ENCODE measurements at regions not wholly inside any gene's neighbourhood (a gene's known extent, or its start where the extent isn't known, plus 50 kb on each side); places are given as distances from the start of the nearest gene placed in this dataset.

GRCh38 chr4:177673985-177674489, 231.8 kb upstream of the AGA start:
- no peak for DNase-seq (ENCODE audit: low spot score)
- intact Hi-C loops (cut with DNase I), result no loop called here

DNA sequence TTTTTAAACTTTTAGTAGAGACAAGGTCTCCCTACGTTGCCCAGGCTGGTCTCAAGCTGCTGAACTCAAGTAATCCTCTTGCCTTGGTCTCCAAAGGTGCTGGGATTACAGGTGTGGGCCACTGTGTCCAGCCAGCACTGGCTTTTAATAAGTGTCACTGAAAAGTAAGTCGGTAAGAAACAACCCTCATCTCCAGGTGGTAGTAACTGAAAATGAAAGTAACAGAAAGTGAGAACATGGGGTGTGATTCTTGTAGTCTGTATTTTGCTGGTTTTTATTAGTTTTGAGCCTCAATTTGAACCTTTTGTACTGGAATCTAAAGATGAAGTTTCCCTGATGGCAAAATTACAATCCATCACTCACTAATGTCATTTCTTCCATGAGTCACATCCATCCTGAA, 238.1 kb upstream of the AGA start:
- intact Hi-C loops (cut with DNase I), result loop anchor here in 1 of 2 donors (10.0 kb wide), 1 partner anchor 566 kb away; no protein-coding TSS in a partner anchor
- DNase-seq (ENCODE audit: low spot score), result no peak

- no peak for DNase-seq (ENCODE audit: low spot score)
Measured at GRCh38 chr4:177681902-177682301, 239.7 kb upstream of the AGA start.

GRCh38 chr4:177687117-177687516, 244.9 kb upstream of the AGA start:
- intact Hi-C loops (cut with DNase I), result loop anchor here in 1 of 2 donors (10.0 kb wide), 1 partner anchor 572 kb away; no protein-coding TSS in a partner anchor
- no peak for DNase-seq (ENCODE audit: low spot score)

More at GRCh38 chr4:177681902-177682301, 239.7 kb upstream of the AGA start:
- intact Hi-C loops (cut with DNase I), result loop anchor here in 1 of 2 donors (10.0 kb wide), 1 partner anchor 567 kb away; no protein-coding TSS in a partner anchor

DNA sequence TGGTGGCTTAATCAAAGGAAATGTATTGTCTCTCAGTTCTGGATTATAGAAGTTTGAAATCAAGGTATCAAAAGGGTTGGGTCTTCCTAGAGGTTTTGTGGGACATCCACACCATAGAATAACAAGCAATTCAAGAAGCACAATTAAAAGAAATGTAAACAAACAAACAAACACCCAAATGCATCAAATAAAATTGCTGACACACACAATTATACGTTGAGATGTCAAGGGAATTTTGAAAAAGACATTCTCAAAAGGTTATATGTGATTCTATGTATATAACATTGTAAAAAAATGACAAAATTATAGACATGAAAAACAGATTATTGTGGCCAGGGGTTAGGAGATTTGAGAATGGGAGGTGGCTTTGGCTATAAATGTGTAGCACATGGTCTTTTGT, 250.7 kb upstream of the AGA start:
- DNase-seq (ENCODE audit: low spot score), result no peak
- intact Hi-C loops (cut with DNase I), result no loop called here

- no peak for DNase-seq (ENCODE audit: low spot score)
- intact Hi-C loops (cut with DNase I), result no loop called here
Measured at GRCh38 chr4:177696438-177696966, 254.3 kb upstream of the AGA start.

GRCh38 chr4:177699365-177700213, 257.4 kb upstream of the AGA start:
- intact Hi-C loops (cut with DNase I), result loop anchor here in 1 of 2 donors (1.0 kb wide), 1 partner anchor 20 kb away; no protein-coding TSS in a partner anchor
- DNase-seq (ENCODE audit: low spot score), result no peak

DNA sequence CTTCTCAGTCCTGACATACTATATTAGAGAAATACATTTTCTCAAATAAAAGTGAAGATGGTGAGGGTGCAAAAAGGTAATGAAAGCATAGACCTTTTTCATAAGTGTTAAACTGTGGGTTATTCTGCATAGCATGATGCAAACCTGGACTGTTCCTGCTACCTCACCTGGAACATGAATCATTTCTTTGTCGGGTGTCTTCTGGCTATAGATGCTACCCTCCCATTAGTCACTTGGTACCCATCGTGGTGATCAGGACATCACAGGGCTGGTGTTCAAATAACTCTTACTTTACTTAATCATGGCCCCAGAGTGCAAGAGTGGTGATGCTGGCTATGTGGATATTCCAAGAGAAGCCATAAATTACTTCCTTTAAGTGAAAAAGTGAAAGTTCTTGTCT, 264.7 kb upstream of the AGA start:
- intact Hi-C loops (cut with DNase I), result loop anchor here in 1 of 2 donors (5.0 kb wide), 1 partner anchor 1220 kb away; no protein-coding TSS in a partner anchor
- DNase-seq (ENCODE audit: low spot score), result no peak

GRCh38 chr4:177713454-177713853, 271.2 kb upstream of the AGA start:
- intact Hi-C loops (cut with DNase I), result no loop called here
- no peak for DNase-seq (ENCODE audit: low spot score)

DNA sequence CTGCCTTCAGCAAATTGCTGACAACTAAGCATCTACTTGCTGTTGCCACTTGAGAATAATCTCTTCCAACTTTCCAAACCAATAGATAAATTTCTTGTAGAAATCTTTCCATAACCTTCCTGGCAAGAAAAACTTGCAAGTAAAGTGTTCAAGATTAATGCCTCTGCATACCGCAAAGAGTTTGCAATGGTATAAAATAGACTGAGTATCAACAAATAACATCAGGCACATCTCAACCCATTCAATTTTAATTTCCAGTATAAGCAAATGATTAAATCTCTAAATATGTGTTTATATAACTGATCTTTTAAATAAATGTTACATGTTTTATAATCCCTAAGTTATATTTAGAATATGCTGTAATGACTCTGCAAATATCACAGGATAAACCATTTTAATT, 275.2 kb upstream of the AGA start:
- no peak for DNase-seq (ENCODE audit: low spot score)
- intact Hi-C loops (cut with DNase I), result no loop called here

DNA sequence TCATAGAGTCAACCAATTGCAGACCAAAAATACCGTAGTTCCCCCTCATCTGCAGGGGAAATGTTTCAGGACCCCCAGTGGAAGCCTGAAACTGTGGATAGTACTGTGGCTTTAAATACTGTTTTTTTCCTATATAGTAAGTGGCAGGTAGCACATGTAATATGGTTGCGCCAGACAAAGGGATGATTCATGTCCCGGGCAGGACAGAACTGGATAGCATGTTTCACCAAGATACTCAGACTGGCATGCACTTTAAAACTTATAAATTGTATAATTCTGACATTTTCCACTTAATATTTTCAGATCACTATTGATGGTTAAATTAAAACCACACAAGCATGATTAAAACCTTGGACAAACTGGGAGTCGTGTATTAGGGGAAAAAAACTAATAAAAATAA, 276.3 kb upstream of the AGA start:
- no peak for DNase-seq (ENCODE audit: low spot score)
- intact Hi-C loops (cut with DNase I), result no loop called here

DNA sequence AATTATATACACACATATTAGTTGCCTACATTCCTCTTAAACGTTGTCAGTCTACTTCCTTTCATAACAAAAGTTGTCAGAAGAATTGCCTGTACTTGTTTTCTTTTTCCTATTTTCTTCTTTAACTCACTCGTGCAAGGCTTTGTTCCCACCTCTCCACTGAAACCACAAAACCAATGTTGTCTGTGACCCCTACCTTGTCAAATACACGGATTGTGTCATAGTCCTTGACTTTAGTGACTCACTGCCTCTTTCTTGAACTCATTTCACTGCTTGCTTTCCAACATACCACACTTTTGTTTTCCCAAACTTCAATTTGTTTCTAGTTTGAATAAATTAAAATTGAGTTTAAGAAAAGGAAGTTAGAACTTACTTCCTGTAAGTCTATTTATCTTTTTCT, 283.9 kb upstream of the AGA start:
- no peak for DNase-seq (ENCODE audit: low spot score)
- intact Hi-C loops (cut with DNase I), result no loop called here

DNA sequence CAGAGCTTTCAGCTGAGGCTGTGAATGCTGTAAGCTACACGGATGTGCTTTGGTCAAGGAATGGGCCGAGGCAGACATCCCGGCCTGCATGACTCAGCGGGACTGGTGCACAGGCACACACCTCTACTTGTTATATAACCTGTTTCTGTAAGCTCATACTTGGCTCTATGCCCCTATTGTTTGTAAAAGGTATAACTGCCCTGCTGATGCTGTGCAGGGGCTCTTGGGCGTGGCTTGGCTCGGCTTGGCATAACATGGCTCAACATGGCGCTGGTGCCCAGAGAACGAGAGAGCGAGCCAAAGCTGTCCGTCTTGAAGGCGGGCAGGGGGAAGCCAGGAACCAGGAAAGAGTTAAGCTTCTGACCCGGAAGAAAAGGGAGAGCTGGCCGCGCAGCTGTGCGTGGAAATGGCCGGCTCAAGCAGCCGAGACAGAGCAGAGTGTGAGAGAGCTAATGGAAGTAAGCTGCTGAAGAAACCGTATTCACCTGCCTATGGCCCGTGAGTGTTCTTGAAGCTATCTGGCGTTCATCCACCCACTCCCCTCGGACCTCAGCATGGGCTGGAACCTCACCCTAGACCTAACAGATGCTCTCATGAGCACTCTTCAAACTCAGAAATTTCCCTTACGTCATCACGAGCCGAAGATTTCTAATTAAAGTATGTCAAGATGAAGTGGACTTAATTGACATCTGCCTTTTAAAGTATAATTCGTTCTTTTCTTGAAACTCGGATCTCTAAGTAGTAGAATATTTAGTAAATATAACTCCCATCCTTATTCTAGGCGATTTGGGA, 286.3 kb upstream of the AGA start:
- no peak for DNase-seq (ENCODE audit: low spot score)
- intact Hi-C loops (cut with DNase I), result no loop called here

DNA sequence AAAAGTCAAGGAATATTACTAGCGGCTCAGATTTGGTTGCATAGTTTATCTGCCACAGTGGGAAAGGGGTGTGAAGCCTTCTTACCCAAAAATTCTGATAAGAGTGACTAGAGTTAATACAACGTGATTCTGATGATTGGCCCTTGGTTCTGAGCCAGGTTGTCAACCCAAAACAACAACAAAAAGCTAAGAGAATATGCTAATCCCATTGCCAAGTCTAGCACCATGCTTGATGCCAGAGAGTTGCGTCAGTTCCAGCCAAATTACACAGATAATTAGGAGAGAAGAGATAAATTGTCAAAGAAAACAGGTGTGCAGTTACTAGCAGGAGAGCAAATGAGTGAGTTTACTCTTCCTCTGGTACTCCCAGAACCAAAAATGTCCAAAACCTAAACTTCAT, 287.4 kb upstream of the AGA start:
- DNase-seq (ENCODE audit: low spot score), result no peak
- intact Hi-C loops (cut with DNase I), result no loop called here

DNA sequence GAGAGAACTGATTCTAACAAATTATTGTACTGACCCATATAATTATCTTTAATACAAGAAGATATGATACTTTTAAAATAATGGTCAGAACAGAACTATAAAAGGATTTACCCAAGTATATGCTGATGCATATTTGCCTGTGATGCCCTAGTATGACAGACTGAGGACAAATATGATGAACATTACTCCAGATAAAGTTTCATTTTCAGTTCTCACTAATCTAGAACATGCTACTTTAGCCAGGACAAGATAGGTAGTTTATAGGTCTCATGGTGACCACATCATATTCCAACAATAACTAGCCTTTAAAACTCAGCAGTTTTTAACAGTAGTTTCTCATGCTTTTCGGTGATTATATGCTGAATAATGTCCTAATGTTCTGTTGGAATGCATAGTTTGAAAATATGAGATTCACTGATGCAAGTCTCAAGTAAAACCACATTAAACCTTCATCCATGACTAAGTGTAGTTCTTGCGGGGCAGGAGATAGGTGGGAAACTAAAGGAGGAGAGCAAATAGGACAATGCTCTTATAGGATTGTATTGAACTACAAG, 295.2 kb upstream of the AGA start:
- intact Hi-C loops (cut with DNase I), result no loop called here
- no peak for DNase-seq (ENCODE audit: low spot score)

- no peak for DNase-seq (ENCODE audit: low spot score)
- intact Hi-C loops (cut with DNase I), result no loop called here
Measured at GRCh38 chr4:177740563-177740962, 298.3 kb upstream of the AGA start.

- intact Hi-C loops (cut with DNase I), result no loop called here
- DNase-seq (ENCODE audit: low spot score), result no peak
Measured at GRCh38 chr4:177759729-177760128, 317.5 kb upstream of the AGA start.

DNA sequence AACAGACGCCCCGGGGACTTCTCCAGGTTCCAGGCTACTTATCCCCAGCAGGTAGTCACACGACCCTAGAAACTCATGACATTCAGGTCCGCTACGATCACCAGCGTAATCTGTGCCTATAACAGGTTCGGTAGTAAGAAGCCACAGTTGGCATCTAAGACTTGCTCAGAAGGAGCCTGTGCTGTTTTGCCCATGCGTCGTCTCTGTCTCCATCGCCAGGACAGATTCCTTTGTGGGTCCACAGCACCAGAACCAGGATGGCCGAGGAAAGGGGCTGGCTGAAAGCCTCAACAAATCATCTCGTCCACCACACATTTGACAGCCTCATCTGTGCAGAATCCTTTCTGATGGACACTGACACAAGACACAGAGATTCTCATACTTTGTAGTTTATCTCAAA, 319.5 kb upstream of the AGA start:
- DNase-seq (ENCODE audit: low spot score), result no peak
- intact Hi-C loops (cut with DNase I), result no loop called here

DNA sequence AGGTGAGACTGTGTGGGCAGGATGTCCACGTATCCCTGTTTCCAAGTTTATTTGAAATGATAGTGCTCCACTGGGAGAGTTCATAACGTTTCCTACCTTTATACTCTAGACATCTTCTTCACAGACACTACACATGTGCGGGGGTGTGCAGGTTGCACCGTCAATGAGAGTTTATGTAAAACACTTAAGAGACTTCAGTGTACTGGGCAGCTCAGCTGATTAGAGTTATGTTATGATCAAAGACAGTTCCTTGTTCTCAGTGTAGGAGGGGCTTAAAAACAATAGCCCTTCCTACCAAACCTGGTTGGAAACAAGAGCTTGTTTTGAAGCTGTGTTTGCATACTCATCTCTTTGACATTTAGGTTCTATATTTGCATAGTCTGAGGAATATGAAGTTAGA, 326.9 kb upstream of the AGA start:
- intact Hi-C loops (cut with DNase I), result no loop called here
- no peak for DNase-seq (ENCODE audit: low spot score)

DNA sequence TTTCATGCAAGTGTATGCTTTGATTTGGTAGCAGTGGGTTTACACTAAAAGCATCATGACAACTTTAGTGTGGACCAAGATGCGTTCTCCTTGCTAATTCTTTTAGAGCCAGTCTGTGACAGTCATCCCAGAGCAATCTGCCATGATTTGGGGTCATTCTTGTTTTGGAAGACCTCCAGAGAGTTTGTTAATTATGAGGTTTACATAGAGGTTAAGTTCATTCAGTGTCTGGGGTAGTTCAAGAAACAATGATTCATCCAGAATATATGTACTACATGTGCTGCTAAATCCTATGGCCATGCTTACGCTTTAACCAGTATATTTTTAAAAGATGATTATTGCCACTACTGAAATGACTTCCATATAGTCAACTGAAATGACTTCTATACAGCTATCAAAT, 328.5 kb upstream of the AGA start:
- intact Hi-C loops (cut with DNase I), result no loop called here
- no peak for DNase-seq (ENCODE audit: low spot score)

All from posterior vena cava (tissue), 2 donors.